ENCODE measurements at regions not wholly inside any gene's neighbourhood (a gene's known extent, or its start where the extent isn't known, plus 50 kb on each side); places are given as distances from the start of the nearest gene placed in this dataset.

- no peaks in the 10 kb centered on the region for H3K36me3 ChIP-seq (ENCODE audit: control insufficient read depth in 2 of 2, insufficient read depth in 2 of 2, low read length in 1 of 2)
- no peak overlapping the region for H3K27ac ChIP-seq (ENCODE audit: low read depth in 2 of 2, low read length in 1 of 2)
- no peak overlapping the region for H3K4me3 ChIP-seq (ENCODE audit: low read depth in 1 of 2, low read length in 2 of 2)
- H3K9me3 ChIP-seq (ENCODE audit: control insufficient read depth in 2 of 2, insufficient read depth in 1 of 2, low read depth in 1 of 2, low read length in 1 of 2): no peaks in the 10 kb centered on the region
- peaks cover 0 to 6% of the 10 kb centered on the region in 2 donors for H3K4me1 ChIP-seq (ENCODE audit: control insufficient read depth in 2 of 2, insufficient read depth in 2 of 2, low read length in 1 of 2)
- WGBS, 2 donors: 64 to 71% methylated on average over 9 of the region's 9 CpGs
- no peaks in the 10 kb centered on the region for H3K27me3 ChIP-seq (ENCODE audit: control insufficient read depth in 1 of 2, insufficient read depth in 2 of 2, low read length in 2 of 2)
These were observed 177.5 kb upstream of the CST7 start for GRCh38 chr20:24771542-24772061.

GRCh38 chr20:24772667-24773066 lies 176.4 kb upstream of the CST7 start:
- no peak overlapping the region for H3K4me3 ChIP-seq (ENCODE audit: low read depth in 1 of 2, low read length in 2 of 2)
- H3K27ac ChIP-seq (ENCODE audit: low read depth in 2 of 2, low read length in 1 of 2): no peak overlapping the region
- no peaks in the 10 kb centered on the region for H3K36me3 ChIP-seq (ENCODE audit: control insufficient read depth in 2 of 2, insufficient read depth in 2 of 2, low read length in 1 of 2)
- 70 to 72% methylated on average over 10 of the region's 10 CpGs for WGBS, 2 donors
- H3K9me3 ChIP-seq (ENCODE audit: control insufficient read depth in 2 of 2, insufficient read depth in 1 of 2, low read depth in 1 of 2, low read length in 1 of 2): no peaks in the 10 kb centered on the region
- H3K27me3 ChIP-seq (ENCODE audit: control insufficient read depth in 1 of 2, insufficient read depth in 2 of 2, low read length in 2 of 2): no peaks in the 10 kb centered on the region
- peaks cover 0 to 7% of the 10 kb centered on the region in 2 donors for H3K4me1 ChIP-seq (ENCODE audit: control insufficient read depth in 2 of 2, insufficient read depth in 2 of 2, low read length in 1 of 2)

GRCh38 chr20:24773168-24773567 lies 175.9 kb upstream of the CST7 start:
- no peaks in the 10 kb centered on the region for H3K9me3 ChIP-seq (ENCODE audit: control insufficient read depth in 2 of 2, insufficient read depth in 1 of 2, low read depth in 1 of 2, low read length in 1 of 2)
- H3K27me3 ChIP-seq (ENCODE audit: control insufficient read depth in 1 of 2, insufficient read depth in 2 of 2, low read length in 2 of 2): no peaks in the 10 kb centered on the region
- H3K4me3 ChIP-seq (ENCODE audit: low read depth in 1 of 2, low read length in 2 of 2): no peak overlapping the region
- H3K4me1 ChIP-seq (ENCODE audit: control insufficient read depth in 2 of 2, insufficient read depth in 2 of 2, low read length in 1 of 2): peaks cover 0 to 7% of the 10 kb centered on the region in 2 donors
- 64 to 74% methylated on average over 5 of the region's 5 CpGs for WGBS, 2 donors
- no peaks in the 10 kb centered on the region for H3K36me3 ChIP-seq (ENCODE audit: control insufficient read depth in 2 of 2, insufficient read depth in 2 of 2, low read length in 1 of 2)
- no peak overlapping the region for H3K27ac ChIP-seq (ENCODE audit: low read depth in 2 of 2, low read length in 1 of 2)

- WGBS, 2 donors: 34 to 55% methylated on average over 3 of the region's 3 CpGs
- Histone ChIP-seq H3K9me3 (ENCODE audit: control insufficient read depth in 2 of 2, insufficient read depth in 1 of 2, low read depth in 1 of 2, low read length in 1 of 2) (no peaks in the 10 kb centered on the region), H3K27me3 (ENCODE audit: control insufficient read depth in 1 of 2, insufficient read depth in 2 of 2, low read length in 2 of 2) (no peaks in the 10 kb centered on the region), H3K36me3 (ENCODE audit: control insufficient read depth in 2 of 2, insufficient read depth in 2 of 2, low read length in 1 of 2) (no peaks in the 10 kb centered on the region), H3K4me3 (ENCODE audit: low read depth in 1 of 2, low read length in 2 of 2) (no peak overlapping the region), H3K4me1 (ENCODE audit: control insufficient read depth in 2 of 2, insufficient read depth in 2 of 2, low read length in 1 of 2) (peaks cover 0 to 7% of the 10 kb centered on the region in 2 donors), H3K27ac (ENCODE audit: low read depth in 2 of 2, low read length in 1 of 2) (no peak overlapping the region)
These were observed 175.3 kb upstream of the CST7 start for GRCh38 chr20:24773751-24774201.

GRCh38 chr20:24775966-24776365 lies 173.1 kb upstream of the CST7 start:
- Histone ChIP-seq H3K36me3 (ENCODE audit: control insufficient read depth in 2 of 2, insufficient read depth in 2 of 2, low read length in 1 of 2) (no peaks in the 10 kb centered on the region), H3K4me1 (ENCODE audit: control insufficient read depth in 2 of 2, insufficient read depth in 2 of 2, low read length in 1 of 2) (peaks cover 0 to 7% of the 10 kb centered on the region in 2 donors), H3K4me3 (ENCODE audit: low read depth in 1 of 2, low read length in 2 of 2) (no peak overlapping the region), H3K27ac (ENCODE audit: low read depth in 2 of 2, low read length in 1 of 2) (no peak overlapping the region), H3K27me3 (ENCODE audit: control insufficient read depth in 1 of 2, insufficient read depth in 2 of 2, low read length in 2 of 2) (no peaks in the 10 kb centered on the region), H3K9me3 (ENCODE audit: control insufficient read depth in 2 of 2, insufficient read depth in 1 of 2, low read depth in 1 of 2, low read length in 1 of 2) (no peaks in the 10 kb centered on the region)

- 87% methylated on average over 6 of the region's 6 CpGs for WGBS, 2 donors
- H3K27me3 ChIP-seq (ENCODE audit: control insufficient read depth in 1 of 2, insufficient read depth in 2 of 2, low read length in 2 of 2): no peaks in the 10 kb centered on the region
- no peaks in the 10 kb centered on the region for H3K9me3 ChIP-seq (ENCODE audit: control insufficient read depth in 2 of 2, insufficient read depth in 1 of 2, low read depth in 1 of 2, low read length in 1 of 2)
- peaks cover 0 to 7% of the 10 kb centered on the region in 2 donors for H3K4me1 ChIP-seq (ENCODE audit: control insufficient read depth in 2 of 2, insufficient read depth in 2 of 2, low read length in 1 of 2)
- H3K36me3 ChIP-seq (ENCODE audit: control insufficient read depth in 2 of 2, insufficient read depth in 2 of 2, low read length in 1 of 2): no peaks in the 10 kb centered on the region
- H3K27ac ChIP-seq (ENCODE audit: low read depth in 2 of 2, low read length in 1 of 2): no peak overlapping the region
- no peak overlapping the region for H3K4me3 ChIP-seq (ENCODE audit: low read depth in 1 of 2, low read length in 2 of 2)
These were observed 172.3 kb upstream of the CST7 start for GRCh38 chr20:24776755-24777271.

- no peak overlapping the region for H3K27ac ChIP-seq (ENCODE audit: low read depth in 2 of 2, low read length in 1 of 2)
- H3K27me3 ChIP-seq (ENCODE audit: control insufficient read depth in 1 of 2, insufficient read depth in 2 of 2, low read length in 2 of 2): no peaks in the 10 kb centered on the region
- H3K4me3 ChIP-seq (ENCODE audit: low read depth in 1 of 2, low read length in 2 of 2): no peak overlapping the region
- no peaks in the 10 kb centered on the region for H3K36me3 ChIP-seq (ENCODE audit: control insufficient read depth in 2 of 2, insufficient read depth in 2 of 2, low read length in 1 of 2)
- WGBS, 2 donors: 55 to 67% methylated on average over 5 of the region's 5 CpGs
- H3K4me1 ChIP-seq (ENCODE audit: control insufficient read depth in 2 of 2, insufficient read depth in 2 of 2, low read length in 1 of 2): peaks cover 0 to 5% of the 10 kb centered on the region in 2 donors
- H3K9me3 ChIP-seq (ENCODE audit: control insufficient read depth in 2 of 2, insufficient read depth in 1 of 2, low read depth in 1 of 2, low read length in 1 of 2): no peaks in the 10 kb centered on the region
These were observed 171.3 kb upstream of the CST7 start for GRCh38 chr20:24777746-24778145.

- WGBS, 2 donors: 32 to 44% methylated on average over 14 of the region's 14 CpGs
- no peak overlapping the region for H3K4me3 ChIP-seq (ENCODE audit: low read depth in 1 of 2, low read length in 2 of 2)
- H3K9me3 ChIP-seq (ENCODE audit: control insufficient read depth in 2 of 2, insufficient read depth in 1 of 2, low read depth in 1 of 2, low read length in 1 of 2): no peaks in the 10 kb centered on the region
These were observed 170.5 kb upstream of the CST7 start for GRCh38 chr20:24778585-24779031.

GRCh38 chr20:24779131-24779530 lies 169.9 kb upstream of the CST7 start:
- Histone ChIP-seq H3K36me3 (ENCODE audit: control insufficient read depth in 2 of 2, insufficient read depth in 2 of 2, low read length in 1 of 2) (no peaks in the 10 kb centered on the region), H3K4me1 (ENCODE audit: control insufficient read depth in 2 of 2, insufficient read depth in 2 of 2, low read length in 1 of 2) (peaks cover 0 to 2% of the 10 kb centered on the region in 2 donors), H3K27ac (ENCODE audit: low read depth in 2 of 2, low read length in 1 of 2) (no peak overlapping the region), H3K9me3 (ENCODE audit: control insufficient read depth in 2 of 2, insufficient read depth in 1 of 2, low read depth in 1 of 2, low read length in 1 of 2) (no peaks in the 10 kb centered on the region), H3K4me3 (ENCODE audit: low read depth in 1 of 2, low read length in 2 of 2) (no peak overlapping the region), H3K27me3 (ENCODE audit: control insufficient read depth in 1 of 2, insufficient read depth in 2 of 2, low read length in 2 of 2) (no peaks in the 10 kb centered on the region)
- 22 to 36% methylated on average over 6 of the region's 6 CpGs for WGBS, 2 donors

More at GRCh38 chr20:24778585-24779031, 170.5 kb upstream of the CST7 start:
- Histone ChIP-seq H3K27me3 (ENCODE audit: control insufficient read depth in 1 of 2, insufficient read depth in 2 of 2, low read length in 2 of 2) (no peaks in the 10 kb centered on the region), H3K27ac (ENCODE audit: low read depth in 2 of 2, low read length in 1 of 2) (no peak overlapping the region), H3K4me1 (ENCODE audit: control insufficient read depth in 2 of 2, insufficient read depth in 2 of 2, low read length in 1 of 2) (peaks cover 0 to 2% of the 10 kb centered on the region in 2 donors), H3K36me3 (ENCODE audit: control insufficient read depth in 2 of 2, insufficient read depth in 2 of 2, low read length in 1 of 2) (no peaks in the 10 kb centered on the region)

- 75 to 91% methylated on average over 4 of the region's 4 CpGs for WGBS, 2 donors
- Histone ChIP-seq H3K4me3 (ENCODE audit: low read depth in 1 of 2, low read length in 2 of 2) (no peak overlapping the region), H3K27me3 (ENCODE audit: control insufficient read depth in 1 of 2, insufficient read depth in 2 of 2, low read length in 2 of 2) (no peaks in the 10 kb centered on the region), H3K4me1 (ENCODE audit: control insufficient read depth in 2 of 2, insufficient read depth in 2 of 2, low read length in 1 of 2) (peaks cover 0 to 2% of the 10 kb centered on the region in 2 donors), H3K36me3 (ENCODE audit: control insufficient read depth in 2 of 2, insufficient read depth in 2 of 2, low read length in 1 of 2) (no peaks in the 10 kb centered on the region), H3K27ac (ENCODE audit: low read depth in 2 of 2, low read length in 1 of 2) (no peak overlapping the region), H3K9me3 (ENCODE audit: control insufficient read depth in 2 of 2, insufficient read depth in 1 of 2, low read depth in 1 of 2, low read length in 1 of 2) (no peaks in the 10 kb centered on the region)
These were observed 169.1 kb upstream of the CST7 start for GRCh38 chr20:24779946-24780345.
